Breast epithelium (tissue), 4 donors: ENCODE measurements at regions not wholly inside any gene's neighbourhood (a gene's known extent, or its start where the extent isn't known, plus 50 kb on each side); places are given as distances from the start of the nearest gene placed in this dataset.
A peak's percentile ranks its signal among the peaks of the same experiment; 100 is the strongest.

Source experiments
- DNase-seq, 2 donors: peaks; one replicate each; pipeline ENCODE4 v3.0.0-alpha.2; 2019; ENCODE audit warnings: low spot score in 2 of 2
- H3K27ac ChIP-seq, 2 donors: fragments of 200-600 bp; sonication (generic) in 1 of 2; one replicate each; pipeline ENCODE4 v1.5.1; 2016 to 2019; ENCODE audit warnings: mild to moderate bottlenecking in 1 of 2
- H3K27me3 ChIP-seq, 2 donors: fragments of 200-600 bp; sonication (generic) in 1 of 2; one replicate each; pipeline versions ENCODE4 v1.5.1 to v1.6.0; 2017 to 2019; ENCODE audit warnings: control low read depth in 1 of 2, mild to moderate bottlenecking in 1 of 2
- H3K36me3 ChIP-seq: fragments of 200-600 bp; one replicate; pipeline ENCODE4 v1.5.1; 2019
- H3K4me1 ChIP-seq, 2 donors: fragments of 200-600 bp; sonication (generic); one replicate each; pipeline ENCODE4 v1.5.1; 2016 to 2019; ENCODE audit warnings: control low read depth in 1 of 2
- H3K4me3 ChIP-seq, 3 donors: fragments of 200-600 bp; sonication (generic); 1 replicate in 2 of 3; 2 replicates in 1 of 3; pipeline ENCODE4 v1.5.1; 2016 to 2019; ENCODE audit warnings: mild to moderate bottlenecking in 3 of 3, moderate library complexity in 2 of 3
- H3K9me3 ChIP-seq, 2 donors: fragments of 200-600 bp; sonication (generic) in 1 of 2; one replicate each; pipeline ENCODE4 v1.5.1; 2016 to 2019; ENCODE audit warnings: control low read depth in 1 of 2
- POLR2A ChIP-seq: fragments of 450-650 bp; IDR thresholded peaks from one replicate; pipeline ENCODE4 v1.6.1; 2016; ENCODE audit warnings: antibody characterized with exemption, mild to moderate bottlenecking, moderate library complexity
- POLR2AphosphoS5 ChIP-seq, 3 donors: sonication (generic); formaldehyde crosslinking; IDR thresholded peaks; one replicate each; pipeline ENCODE4 v1.6.1; 2017; ENCODE audit warnings: antibody characterized with exemption in 3 of 3
- intact Hi-C: fragments of 100-400 bp; cut with DNase I; formaldehyde crosslinking; loops from one replicate; pipeline ENCODE4 v1.15.1; 2023; ENCODE audit warnings: low total_unique reads
- TF ChIP-seq, protein P1 (sequence below), 3 donors: fragments of 450-650 bp; IDR thresholded peaks; one replicate each; pipeline ENCODE4 v1.5.1; 2016 to 2017; ENCODE audit warnings: antibody characterized with exemption in 3 of 3, mild to moderate bottlenecking in 3 of 3, moderate library complexity in 3 of 3

- H3K9me3 ChIP-seq = no peaks in the 10 kb centered on the region
- no peak for DNase-seq
- H3K36me3 ChIP-seq = no peaks in the 10 kb centered on the region
- intact Hi-C loops = no loop called here
- no peak overlapping the region for H3K4me3 ChIP-seq
- H3K27ac ChIP-seq = no peak overlapping the region
- TF ChIP-seq POLR2A (no peak), POLR2AphosphoS5 (IDR thresholded peaks at IDR 0.05) (no peak)
- TF ChIP-seq, protein P1, sequence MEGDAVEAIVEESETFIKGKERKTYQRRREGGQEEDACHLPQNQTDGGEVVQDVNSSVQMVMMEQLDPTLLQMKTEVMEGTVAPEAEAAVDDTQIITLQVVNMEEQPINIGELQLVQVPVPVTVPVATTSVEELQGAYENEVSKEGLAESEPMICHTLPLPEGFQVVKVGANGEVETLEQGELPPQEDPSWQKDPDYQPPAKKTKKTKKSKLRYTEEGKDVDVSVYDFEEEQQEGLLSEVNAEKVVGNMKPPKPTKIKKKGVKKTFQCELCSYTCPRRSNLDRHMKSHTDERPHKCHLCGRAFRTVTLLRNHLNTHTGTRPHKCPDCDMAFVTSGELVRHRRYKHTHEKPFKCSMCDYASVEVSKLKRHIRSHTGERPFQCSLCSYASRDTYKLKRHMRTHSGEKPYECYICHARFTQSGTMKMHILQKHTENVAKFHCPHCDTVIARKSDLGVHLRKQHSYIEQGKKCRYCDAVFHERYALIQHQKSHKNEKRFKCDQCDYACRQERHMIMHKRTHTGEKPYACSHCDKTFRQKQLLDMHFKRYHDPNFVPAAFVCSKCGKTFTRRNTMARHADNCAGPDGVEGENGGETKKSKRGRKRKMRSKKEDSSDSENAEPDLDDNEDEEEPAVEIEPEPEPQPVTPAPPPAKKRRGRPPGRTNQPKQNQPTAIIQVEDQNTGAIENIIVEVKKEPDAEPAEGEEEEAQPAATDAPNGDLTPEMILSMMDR (IDR thresholded peaks at IDR 0.05) = no peak
- H3K4me1 ChIP-seq = no peaks in the 10 kb centered on the region
- H3K27me3 ChIP-seq = peaks cover 0 to 12% of the 10 kb centered on the region in 2 donors
Measured at GRCh38 chr2:118622913-118623312, 224.5 kb downstream of the EN1 start.

DNA sequence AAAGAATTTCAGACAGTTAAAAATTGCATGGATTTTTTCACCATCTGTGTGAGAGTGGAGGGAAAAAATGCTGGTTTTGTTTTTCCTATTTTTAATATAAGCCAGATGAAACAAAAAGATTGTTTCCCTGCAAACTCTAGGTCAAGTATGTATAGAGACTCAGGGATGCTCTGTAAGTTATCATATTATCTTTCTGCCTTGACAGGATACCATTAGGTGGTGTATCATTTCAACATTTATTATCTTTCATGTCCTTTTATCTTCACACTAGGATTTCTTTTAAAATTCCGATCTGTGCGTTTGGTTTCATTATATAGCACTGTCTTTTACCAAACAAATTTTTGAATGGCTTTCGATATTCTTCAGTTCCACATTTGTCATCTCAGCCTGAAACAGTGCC, 225.3 kb downstream of the EN1 start:
- H3K4me3 ChIP-seq = no peak overlapping the region
- no peaks in the 10 kb centered on the region for H3K4me1 ChIP-seq
- H3K27me3 ChIP-seq = peaks cover 0 to 12% of the 10 kb centered on the region in 2 donors
- no peak overlapping the region for H3K27ac ChIP-seq
- TF ChIP-seq, protein P1 (IDR thresholded peaks at IDR 0.05) = no peak
- TF ChIP-seq POLR2AphosphoS5 (IDR thresholded peaks at IDR 0.05) (no peak), POLR2A (no peak)
- no peak for DNase-seq
- no peaks in the 10 kb centered on the region for H3K9me3 ChIP-seq
- no peaks in the 10 kb centered on the region for H3K36me3 ChIP-seq
- intact Hi-C loops = no loop called here

GRCh38 chr2:118618279-118618678, 229.2 kb downstream of the EN1 start:
- TF ChIP-seq POLR2A (no peak), POLR2AphosphoS5 (IDR thresholded peaks at IDR 0.05) (no peak)
- TF ChIP-seq, protein P1 (IDR thresholded peaks at IDR 0.05) = no peak
- Histone ChIP-seq H3K27me3 (peaks cover 0 to 12% of the 10 kb centered on the region in 2 donors), H3K4me3 (no peak overlapping the region), H3K9me3 (no peaks in the 10 kb centered on the region), H3K36me3 (no peaks in the 10 kb centered on the region), H3K27ac (no peak overlapping the region), H3K4me1 (no peaks in the 10 kb centered on the region)
- no peak for DNase-seq
- intact Hi-C loops = no loop called here

GRCh38 chr2:118616432-118616831, 231.0 kb downstream of the EN1 start:
- H3K9me3 ChIP-seq = no peaks in the 10 kb centered on the region
- H3K27ac ChIP-seq = no peak overlapping the region
- no peak overlapping the region for H3K4me3 ChIP-seq
- intact Hi-C loops = no loop called here
- no peak for DNase-seq
- H3K27me3 ChIP-seq = peaks cover 0 to 15% of the 10 kb centered on the region in 2 donors
- no peaks in the 10 kb centered on the region for H3K4me1 ChIP-seq
- TF ChIP-seq, protein P1 (IDR thresholded peaks at IDR 0.05) = no peak
- TF ChIP-seq POLR2A = no peak
- H3K36me3 ChIP-seq = no peaks in the 10 kb centered on the region

GRCh38 chr2:118614841-118615271, 232.6 kb downstream of the EN1 start:
- TF ChIP-seq, protein P1 (IDR thresholded peaks at IDR 0.05) = no peak
- TF ChIP-seq POLR2A (no peak), POLR2AphosphoS5 (IDR thresholded peaks at IDR 0.05) (no peak)
- Histone ChIP-seq H3K9me3 (no peaks in the 10 kb centered on the region), H3K27ac (no peak overlapping the region), H3K4me3 (peak overlapping the region in 1 of 3 donors; percentile 3), H3K27me3 (peaks cover 0 to 19% of the 10 kb centered on the region in 2 donors), H3K36me3 (no peaks in the 10 kb centered on the region), H3K4me1 (no peaks in the 10 kb centered on the region)
- no peak for DNase-seq
- intact Hi-C loops = loop anchor here (2.0 kb wide), 1 partner anchor 40 kb away; no protein-coding TSS in a partner anchor
